Panc1 (cell line): ENCODE measurements at regions not wholly inside any gene's neighbourhood (a gene's known extent, or its start where the extent isn't known, plus 50 kb on each side); places are given as distances from the start of the nearest gene placed in this dataset.

Source experiments
- POLR2AphosphoS5 ChIP-seq: IDR thresholded peaks from 2 replicates; pipeline ENCODE4 v1.6.1; 2012; ENCODE audit warnings: mild to moderate bottlenecking, low read depth, low read length, moderate library complexity
- TCF7L2 ChIP-seq: IDR thresholded peaks from 2 replicates; pipeline ENCODE4 v1.6.1; 2011; ENCODE audit warnings: mild to moderate bottlenecking, low read depth, low read length, inconsistent platforms
- TF ChIP-seq, protein P1 (sequence below): fragments of 450-650 bp; IDR thresholded peaks from 2 replicates; pipeline ENCODE4 v1.5.1; 2017; ENCODE audit warnings: mild to moderate bottlenecking

DNA sequence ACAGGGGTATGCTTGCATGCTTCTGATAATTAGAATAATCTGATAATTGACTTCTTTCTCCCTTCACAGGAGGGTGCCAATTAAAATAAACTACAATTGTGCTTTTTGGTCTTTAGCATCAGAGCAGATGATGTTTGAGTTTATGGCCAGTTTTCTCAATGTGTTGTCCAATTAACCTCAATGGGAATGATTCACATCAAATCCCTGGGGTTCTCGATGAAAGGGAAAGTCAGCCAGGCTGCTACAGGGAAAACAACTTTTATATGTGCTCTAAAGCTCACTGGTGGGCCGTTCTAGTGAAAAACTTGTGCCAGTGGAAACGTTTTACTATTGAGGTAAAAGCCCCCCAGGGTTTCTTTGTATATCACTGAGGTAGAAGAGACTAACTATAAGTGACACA lies 887.3 kb upstream of the CRIM1 start:
- TF ChIP-seq POLR2AphosphoS5 (no peak), TCF7L2 (no peak)
- TF ChIP-seq, protein P1, sequence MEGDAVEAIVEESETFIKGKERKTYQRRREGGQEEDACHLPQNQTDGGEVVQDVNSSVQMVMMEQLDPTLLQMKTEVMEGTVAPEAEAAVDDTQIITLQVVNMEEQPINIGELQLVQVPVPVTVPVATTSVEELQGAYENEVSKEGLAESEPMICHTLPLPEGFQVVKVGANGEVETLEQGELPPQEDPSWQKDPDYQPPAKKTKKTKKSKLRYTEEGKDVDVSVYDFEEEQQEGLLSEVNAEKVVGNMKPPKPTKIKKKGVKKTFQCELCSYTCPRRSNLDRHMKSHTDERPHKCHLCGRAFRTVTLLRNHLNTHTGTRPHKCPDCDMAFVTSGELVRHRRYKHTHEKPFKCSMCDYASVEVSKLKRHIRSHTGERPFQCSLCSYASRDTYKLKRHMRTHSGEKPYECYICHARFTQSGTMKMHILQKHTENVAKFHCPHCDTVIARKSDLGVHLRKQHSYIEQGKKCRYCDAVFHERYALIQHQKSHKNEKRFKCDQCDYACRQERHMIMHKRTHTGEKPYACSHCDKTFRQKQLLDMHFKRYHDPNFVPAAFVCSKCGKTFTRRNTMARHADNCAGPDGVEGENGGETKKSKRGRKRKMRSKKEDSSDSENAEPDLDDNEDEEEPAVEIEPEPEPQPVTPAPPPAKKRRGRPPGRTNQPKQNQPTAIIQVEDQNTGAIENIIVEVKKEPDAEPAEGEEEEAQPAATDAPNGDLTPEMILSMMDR, result no peak
